ENCODE measurements at regions not wholly inside any gene's neighbourhood (a gene's known extent, or its start where the extent isn't known, plus 50 kb on each side); places are given as distances from the start of the nearest gene placed in this dataset.

- TF ChIP-seq POLR2A (IDR thresholded peaks at IDR 0.05; ENCODE audit: low read length), result no peak
- TF ChIP-seq GATA1 (IDR thresholded peaks at IDR 0.05; ENCODE audit: low read depth, low read length), result no peak
Measured at GRCh38 chr11:116449522-116449921, 323.3 kb downstream of the BUD13 start.

Measured in erythroblast (primary cell).